Prostate gland (tissue), 2 donors: ENCODE measurements at regions not wholly inside any gene's neighbourhood (a gene's known extent, or its start where the extent isn't known, plus 50 kb on each side); places are given as distances from the start of the nearest gene placed in this dataset.

ENCODE experiments used
- DNase-seq: peaks from one replicate; pipeline ENCODE4 v3.0.0-alpha.2; 2019; ENCODE audit warnings: low spot score
- H3K27ac ChIP-seq, 2 donors: fragments of 200-600 bp; sonication (generic); 2 replicates each; pipeline ENCODE4 v1.5.1; 2017 to 2019
- H3K27me3 ChIP-seq: fragments of 200-600 bp; sonication (generic); replicated peaks from 2 replicates; pipeline ENCODE4 v1.5.1; 2019; ENCODE audit not compliant: insufficient read depth
- H3K36me3 ChIP-seq, 2 donors: fragments of 200-600 bp; sonication (generic); 1 replicate in 1 of 2; 2 replicates in 1 of 2; pipeline versions ENCODE4 v1.5.1 to v1.8.1; 2017 to 2019
- H3K4me1 ChIP-seq: fragments of 200-600 bp; sonication (generic); replicated peaks from 2 replicates; pipeline ENCODE4 v1.5.1; 2019
- H3K4me3 ChIP-seq, 2 donors: fragments of 200-600 bp; sonication (generic); 2 replicates each; pipeline ENCODE4 v1.5.1; 2017 to 2019
- H3K9me3 ChIP-seq: fragments of 200-600 bp; sonication (generic); 2 replicates; pipeline ENCODE4 v1.5.1; 2017
- CTCF ChIP-seq, 4 experiments: fragments of 200-600 bp in 2 of 4; fragments of 450-650 bp in 2 of 4; sonication (generic) in 2 of 4; IDR thresholded peaks; 1 replicate in 3 of 4; 2 replicates in 1 of 4; pipeline ENCODE4 v1.5.1; 2016 to 2019; ENCODE audit warnings: antibody characterized with exemption in 4 of 4, mild to moderate bottlenecking in 2 of 4, moderate library complexity in 2 of 4
- POLR2A ChIP-seq: fragments of 450-650 bp; IDR thresholded peaks from one replicate; pipeline ENCODE4 v1.6.1; 2016; ENCODE audit warnings: antibody characterized with exemption, mild to moderate bottlenecking
- POLR2AphosphoS5 ChIP-seq: sonication (generic); formaldehyde crosslinking; IDR thresholded peaks from one replicate; pipeline ENCODE4 v1.6.1; 2017; ENCODE audit warnings: antibody characterized with exemption
- WGBS: methylation state at CpG from one replicate; pipeline ENCODE4 v1.1.5; 2018; 5-methylcytosine and 5-hydroxymethylcytosine counted together
- intact Hi-C: fragments of 100-400 bp; cut with DNase I; formaldehyde crosslinking; loops from one replicate; pipeline ENCODE4 v1.14.2; 2022

- DNase-seq, result no peak
- no peak overlapping the region for H3K4me3 ChIP-seq
- 81% methylated on average over 3 of the region's 3 CpGs for WGBS
- intact Hi-C loops, result no loop called here
- no peaks in the 10 kb centered on the region for H3K27me3 ChIP-seq
- H3K4me1 ChIP-seq, result no peaks in the 10 kb centered on the region
- no peaks in the 10 kb centered on the region for H3K36me3 ChIP-seq
- H3K9me3 ChIP-seq, result no peaks in the 10 kb centered on the region
- TF ChIP-seq POLR2AphosphoS5 (no peak), POLR2A (no peak), CTCF (IDR thresholded peaks at IDR 0.05) (no peak)
- H3K27ac ChIP-seq, result no peak overlapping the region
Observed at GRCh38 chr13:100810481-100810880, 135.9 kb upstream of the TMTC4 start.

DNA sequence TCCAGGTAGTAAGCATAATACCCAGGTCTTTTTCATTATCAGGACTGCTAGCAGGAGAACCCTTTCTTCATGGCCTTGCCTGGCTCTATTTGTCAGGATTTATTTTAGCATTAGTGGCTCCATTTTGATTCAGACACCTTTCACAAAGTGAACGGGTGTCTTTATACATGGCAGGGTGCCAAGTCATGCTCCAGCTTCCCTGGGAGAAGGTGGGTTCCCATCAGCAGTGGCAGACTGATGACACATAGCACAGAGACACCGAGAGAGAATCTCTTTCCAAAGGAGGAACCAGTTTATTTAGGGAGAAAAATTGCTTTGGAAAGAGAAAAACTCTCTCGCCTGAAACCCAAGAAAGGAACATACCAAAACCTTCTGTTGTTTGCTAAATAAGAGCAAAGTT lies 135.3 kb upstream of the TMTC4 start:
- DNase-seq, result no peak
- 64% methylated on average over 3 of the region's 3 CpGs for WGBS
- TF ChIP-seq POLR2A (no peak), POLR2AphosphoS5 (no peak), CTCF (IDR thresholded peaks at IDR 0.05) (no peak)
- H3K36me3 ChIP-seq, result no peaks in the 10 kb centered on the region
- intact Hi-C loops, result no loop called here
- no peak overlapping the region for H3K4me3 ChIP-seq
- no peaks in the 10 kb centered on the region for H3K4me1 ChIP-seq
- H3K27me3 ChIP-seq, result no peaks in the 10 kb centered on the region
- H3K27ac ChIP-seq, result no peak overlapping the region
- H3K9me3 ChIP-seq, result no peaks in the 10 kb centered on the region

DNA sequence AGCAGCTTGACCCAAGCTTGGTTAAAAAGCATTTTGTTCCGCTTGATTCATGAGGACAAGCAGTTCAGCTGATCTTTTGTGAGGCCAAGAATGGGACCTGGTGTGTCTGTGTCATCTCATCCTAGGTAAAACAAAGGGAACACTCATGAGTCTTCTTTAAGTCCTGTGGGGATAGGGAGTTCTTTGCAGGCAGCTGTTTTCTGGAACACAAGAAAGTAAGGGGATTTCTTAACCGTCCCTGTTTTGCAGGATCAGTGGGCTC lies 134.5 kb upstream of the TMTC4 start:
- no peak for DNase-seq
- TF ChIP-seq POLR2A, result no peak
- no peak for TF ChIP-seq POLR2AphosphoS5
- no peak for TF ChIP-seq CTCF (IDR thresholded peaks at IDR 0.05)
- WGBS, result 82% methylated on average over 2 of the region's 2 CpGs
- H3K9me3 ChIP-seq, result no peaks in the 10 kb centered on the region
- H3K4me3 ChIP-seq, result no peak overlapping the region
- no peaks in the 10 kb centered on the region for H3K27me3 ChIP-seq
- H3K27ac ChIP-seq, result no peak overlapping the region
- no peaks in the 10 kb centered on the region for H3K36me3 ChIP-seq
- H3K4me1 ChIP-seq, result no peaks in the 10 kb centered on the region
- intact Hi-C loops, result no loop called here

- H3K4me3 ChIP-seq, result no peak overlapping the region
- no peaks in the 10 kb centered on the region for H3K9me3 ChIP-seq
- no peak overlapping the region for H3K27ac ChIP-seq
- no peak for DNase-seq
- WGBS, result 64% methylated on average over 8 of the region's 8 CpGs
- TF ChIP-seq POLR2A (no peak), CTCF (IDR thresholded peaks at IDR 0.05) (no peak), POLR2AphosphoS5 (no peak)
- H3K27me3 ChIP-seq, result no peaks in the 10 kb centered on the region
- intact Hi-C loops, result no loop called here
- H3K4me1 ChIP-seq, result no peaks in the 10 kb centered on the region
- H3K36me3 ChIP-seq, result no peaks in the 10 kb centered on the region
Observed at GRCh38 chr13:100808330-100809128, 133.9 kb upstream of the TMTC4 start.

- TF ChIP-seq POLR2AphosphoS5 (no peak), CTCF (IDR thresholded peaks at IDR 0.05) (no peak), POLR2A (no peak)
- Histone ChIP-seq H3K36me3 (no peaks in the 10 kb centered on the region), H3K27ac (no peak overlapping the region), H3K9me3 (no peaks in the 10 kb centered on the region), H3K4me1 (no peaks in the 10 kb centered on the region), H3K4me3 (no peak overlapping the region), H3K27me3 (no peaks in the 10 kb centered on the region)
- whole genome bisulfite sequencing, result 69% methylated on average over 6 of the region's 6 CpGs
- no peak for DNase-seq
- intact Hi-C loops, result no loop called here
Observed at GRCh38 chr13:100803091-100803490, 128.5 kb upstream of the TMTC4 start.
